A549 (cell line): ENCODE measurements at regions not wholly inside any gene's neighbourhood (a gene's known extent, or its start where the extent isn't known, plus 50 kb on each side); places are given as distances from the start of the nearest gene placed in this dataset.

ENCODE experiments used
- ATAC-seq, 2 experiments: fragments of 200-7000 bp in 1 of 2; fragments of >200 bp in 1 of 2; cut with Nextera tagmentation in 1 of 2; cut with Tn5 transposase in 1 of 2; 3 replicates each; pipeline versions ENCODE4 v1.8.0 to v1.9.1; 2018 to 2020; ENCODE audit warnings: mild to moderate bottlenecking in 1 of 2, moderate library complexity in 1 of 2
- CTCF ChIA-PET: fragments of 300-600 bp; sonication (Branson Sonifier 250); formaldehyde crosslinking; extraction: SDS; loops from one replicate; lab custom pipeline; 2021; ENCODE audit warnings: antibody characterized with exemption, inconsistent platforms; lab: Yijun Ruan, JAX
- POLR2A ChIA-PET: fragments of 350-600 bp; formaldehyde crosslinking; extraction: SDS; loops from one replicate; lab custom pipeline; 2021; ENCODE audit warnings: antibody characterized with exemption, inconsistent platforms; lab: Yijun Ruan, JAX
- DNase-seq, 2 experiments: peaks; one replicate each; pipeline versions ENCODE4 v3.0.0 to v3.0.0-alpha.2; 2011 to 2016; ENCODE audit warnings: low read depth in 1 of 2, low spot score in 1 of 2
- FAIRE-seq: peaks from 2 replicates; lab custom pipeline; 2011; peaks lifted over from hg19 to GRCh38; lab: Jason Lieb, UNC
- H3K27ac ChIP-seq, 2 experiments: fragments of >200 bp; sonication (Bioruptor Twin); formaldehyde crosslinking; 3 replicates each; pipeline ENCODE4 v1.5.1; 2016 to 2017
- H3K4me1 ChIP-seq: fragments of >200 bp; sonication (Bioruptor Twin); formaldehyde crosslinking; 3 replicates; pipeline ENCODE4 v1.6.1; 2016
- H3K4me2 ChIP-seq: fragments of >200 bp; sonication (Bioruptor Twin); formaldehyde crosslinking; 3 replicates; pipeline ENCODE4 v1.6.1; 2016
- H3K4me3 ChIP-seq: fragments of >200 bp; sonication (Bioruptor Twin); formaldehyde crosslinking; 3 replicates; pipeline ENCODE4 v1.5.1; 2016
- H3K9me3 ChIP-seq: fragments of >200 bp; sonication (Bioruptor Twin); formaldehyde crosslinking; 3 replicates; pipeline ENCODE4 v1.6.1; 2016
- BCL3 ChIP-seq: fragments of >200 bp; sonication (Bioruptor Twin); formaldehyde crosslinking; IDR thresholded peaks from 3 replicates; pipeline ENCODE4 v1.6.1; 2016
- BHLHE40 ChIP-seq: IDR thresholded peaks from 2 replicates; pipeline ENCODE4 v1.6.1; 2012; ENCODE audit warnings: low read depth, low read length, inconsistent platforms
- CBX2 ChIP-seq: fragments of 200-600 bp; sonication (generic); IDR thresholded peaks from 2 replicates; pipeline ENCODE4 v1.6.1; 2016; ENCODE audit warnings: low read depth, mild to moderate bottlenecking, borderline replicate concordance
- CHD2 ChIP-seq: fragments of 150-350 bp; IDR thresholded peaks from 2 replicates; pipeline ENCODE4 v1.6.1; 2014; ENCODE audit warnings: low read length; ENCODE audit not compliant: partially characterized antibody
- CHD4 ChIP-seq: fragments of 200-600 bp; sonication (generic); IDR thresholded peaks from 2 replicates; pipeline ENCODE4 v1.6.1; 2016; ENCODE audit warnings: antibody characterized with exemption, mild to moderate bottlenecking, borderline replicate concordance
- EHMT2 ChIP-seq: fragments of 200-600 bp; sonication (generic); IDR thresholded peaks from 2 replicates; pipeline ENCODE4 v1.6.1; 2016; ENCODE audit warnings: antibody characterized with exemption, low read depth, mild to moderate bottlenecking, moderate library complexity
- ELK1 ChIP-seq: fragments of 150-350 bp; IDR thresholded peaks from 2 replicates; pipeline ENCODE4 v1.6.1; 2014; ENCODE audit warnings: low read depth, mild to moderate bottlenecking, low read length
- ESRRA ChIP-seq: fragments of 150-350 bp; IDR thresholded peaks from 2 replicates; pipeline ENCODE4 v1.6.1; 2014; ENCODE audit warnings: mild to moderate bottlenecking, low read length, borderline replicate concordance
- FOSB ChIP-seq: fragments of 250-450 bp; sonication (Bioruptor Pico); IDR thresholded peaks from 2 replicates; pipeline ENCODE4 v1.5.0; 2020; ENCODE audit warnings: mild to moderate bottlenecking, moderate library complexity
- GATA3 ChIP-seq: IDR thresholded peaks from 2 replicates; pipeline ENCODE4 v1.6.1; 2012; ENCODE audit warnings: borderline replicate concordance
- HEYL ChIP-seq: fragments of 250-450 bp; sonication (Bioruptor Pico); IDR thresholded peaks from 2 replicates; pipeline ENCODE4 v1.8.0; 2021; ENCODE audit warnings: mild to moderate bottlenecking, moderate library complexity
- JUNB ChIP-seq: fragments of >200 bp; sonication (Bioruptor Twin); formaldehyde crosslinking; IDR thresholded peaks from 2 replicates; pipeline ENCODE4 v1.6.1; 2016
- KDM1A ChIP-seq: fragments of 200-600 bp; sonication (generic); IDR thresholded peaks from 2 replicates; pipeline ENCODE4 v1.6.1; 2016; ENCODE audit warnings: low read depth, mild to moderate bottlenecking
- MYC ChIP-seq: IDR thresholded peaks from 2 replicates; pipeline ENCODE4 v1.6.1; 2012; ENCODE audit warnings: mild to moderate bottlenecking, inconsistent platforms, low read length, improper control_type of control experiment, borderline replicate concordance
- NFE2L2 ChIP-seq: fragments of 150-350 bp; conservative IDR thresholded peaks from 2 replicates; pipeline ENCODE4 v1.6.1; 2014; ENCODE audit warnings: low read length
- NPAS2 ChIP-seq: fragments of 250-450 bp; sonication (Bioruptor Pico); IDR thresholded peaks from 2 replicates; pipeline ENCODE4 v1.8.0; 2022; ENCODE audit warnings: mild to moderate bottlenecking, moderate library complexity, borderline replicate concordance
- RARB ChIP-seq: fragments of 250-450 bp; sonication (Bioruptor Pico); IDR thresholded peaks from 2 replicates; pipeline ENCODE4 v1.8.0; 2021; ENCODE audit warnings: mild to moderate bottlenecking, moderate library complexity
- RNF2 ChIP-seq: fragments of 200-600 bp; sonication (generic); IDR thresholded peaks from 2 replicates; pipeline ENCODE4 v1.6.1; 2016; ENCODE audit warnings: low read depth, mild to moderate bottlenecking, antibody characterized with exemption, moderate library complexity, borderline replicate concordance
- ZC3H11A ChIP-seq: fragments of 450-650 bp; IDR thresholded peaks from 2 replicates; pipeline ENCODE4 v1.6.1; 2014; ENCODE audit warnings: antibody characterized with exemption, mild to moderate bottlenecking
- WGBS: methylation state at CpG from one replicate; pipeline ENCODE4 v1.1.6; 2017; ENCODE audit errors: missing lambda C conversion rate; 5-methylcytosine and 5-hydroxymethylcytosine counted together
- TF ChIP-seq, protein P1 (sequence below): fragments of >200 bp; sonication (Bioruptor Twin); formaldehyde crosslinking; IDR thresholded peaks from 2 replicates; pipeline ENCODE4 v1.6.1; 2016
- TF ChIP-seq, protein P2 (sequence below): fragments of 250-450 bp; sonication (Bioruptor Pico); IDR thresholded peaks from 2 replicates; pipeline ENCODE4 v1.5.0; 2020; ENCODE audit warnings: low read depth, mild to moderate bottlenecking, moderate library complexity

GRCh38 chr5:81914696-81915095, 57.1 kb upstream of the ATG10 start:
- CTCF ChIA-PET: no interaction called here
- 4% methylated on average over 1 of the region's 1 CpG for WGBS
- POLR2A ChIA-PET: no interaction called here
- Histone ChIP-seq H3K4me2 (no peak overlapping the region), H3K4me1 (no peaks in the 10 kb centered on the region), H3K4me3 (no peak overlapping the region), H3K27ac (no peak overlapping the region), H3K9me3 (no peaks in the 10 kb centered on the region)
- DNase-seq (no peak), ATAC-seq (no peak), FAIRE-seq (no peak)
- TF ChIP-seq NPAS2 (CRISPR knock-in tag) (no peak), RNF2 (no peak), NFE2L2 (no peak), BCL3 (no peak), GATA3 (no peak), EHMT2 (no peak)
- TF ChIP-seq, protein P1, sequence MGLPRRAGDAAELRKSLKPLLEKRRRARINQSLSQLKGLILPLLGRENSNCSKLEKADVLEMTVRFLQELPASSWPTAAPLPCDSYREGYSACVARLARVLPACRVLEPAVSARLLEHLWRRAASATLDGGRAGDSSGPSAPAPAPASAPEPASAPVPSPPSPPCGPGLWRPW: no peak

- TF ChIP-seq KDM1A: no peak
- no peak for TF ChIP-seq GATA3
- TF ChIP-seq FOSB: no peak
- no peak for TF ChIP-seq HEYL (CRISPR knock-in tag)
- TF ChIP-seq CHD2: no peak
- no peak for TF ChIP-seq JUNB
- TF ChIP-seq, protein P2, sequence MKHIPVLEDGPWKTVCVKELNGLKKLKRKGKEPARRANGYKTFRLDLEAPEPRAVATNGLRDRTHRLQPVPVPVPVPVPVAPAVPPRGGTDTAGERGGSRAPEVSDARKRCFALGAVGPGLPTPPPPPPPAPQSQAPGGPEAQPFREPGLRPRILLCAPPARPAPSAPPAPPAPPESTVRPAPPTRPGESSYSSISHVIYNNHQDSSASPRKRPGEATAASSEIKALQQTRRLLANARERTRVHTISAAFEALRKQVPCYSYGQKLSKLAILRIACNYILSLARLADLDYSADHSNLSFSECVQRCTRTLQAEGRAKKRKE (CRISPR knock-in tag): no peak
- TF ChIP-seq ELK1: no peak
- TF ChIP-seq ESRRA: no peak
- no peak for TF ChIP-seq ZC3H11A
- TF ChIP-seq RARB (CRISPR knock-in tag): no peak
- TF ChIP-seq CBX2: no peak
- no peak for TF ChIP-seq NPAS2 (CRISPR knock-in tag)
- no peak for TF ChIP-seq CHD4
- TF ChIP-seq, protein P1: no peak
- no peak for TF ChIP-seq MYC
- TF ChIP-seq BHLHE40: no peak
- TF ChIP-seq BCL3: no peak
- Histone ChIP-seq H3K9me3 (no peaks in the 10 kb centered on the region), H3K4me1 (no peaks in the 10 kb centered on the region), H3K4me3 (no peak overlapping the region), H3K27ac (no peak overlapping the region), H3K4me2 (no peak overlapping the region)
- FAIRE-seq (no peak), ATAC-seq (no peak), DNase-seq (no peak)
- ChIA-PET CTCF (no interaction called here), POLR2A (no interaction called here)
- 94% methylated on average over 8 of the region's 8 CpGs for WGBS
Measured at GRCh38 chr5:81912933-81913332, 58.9 kb upstream of the ATG10 start.
